HG02571 (cell line): ENCODE measurements at regions not wholly inside any gene's neighbourhood (a gene's known extent, or its start where the extent isn't known, plus 50 kb on each side); places are given as distances from the start of the nearest gene placed in this dataset.
A peak's percentile ranks its signal among the peaks of the same experiment; 100 is the strongest.
"Not testable (repeated sequence)": the region's sequence is repeated elsewhere in the genome, so short reads cannot be mapped to it uniquely, and the experiment has no call there.

Source experiments
- ATAC-seq: cut with Tn5 transposase; IDR thresholded peaks from one replicate; pipeline ENCODE4 v1.9.1; 2021; ENCODE audit warnings: mild to moderate bottlenecking, moderate library complexity; ENCODE audit not compliant: unreplicated experiment

- ATAC-seq: no peak
Measured at GRCh38 chr5:124521461-124522230, 224.8 kb downstream of the ZNF608 start.

- peak; percentile 50 for ATAC-seq
Measured at GRCh38 chr5:124519396-124519795, 227.0 kb downstream of the ZNF608 start.

DNA sequence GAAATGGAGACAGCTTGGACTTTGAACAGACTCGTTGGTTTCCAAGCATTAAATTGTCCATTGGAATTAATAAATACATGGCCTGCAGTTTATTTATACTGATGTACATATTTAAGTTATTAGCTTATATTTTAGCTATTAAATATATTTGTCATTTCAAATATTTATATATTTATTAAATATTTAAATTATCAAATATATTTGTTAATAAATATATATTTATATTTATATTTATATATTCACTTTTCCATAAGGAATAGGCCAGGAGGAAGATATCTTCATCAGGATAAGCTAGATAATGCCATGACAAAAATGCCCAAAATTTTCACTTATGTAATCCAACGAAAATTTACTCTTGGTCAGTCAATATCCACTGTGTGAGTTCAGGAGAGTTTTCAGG is 229.9 kb downstream of the ZNF608 start:
- no peak for ATAC-seq

DNA sequence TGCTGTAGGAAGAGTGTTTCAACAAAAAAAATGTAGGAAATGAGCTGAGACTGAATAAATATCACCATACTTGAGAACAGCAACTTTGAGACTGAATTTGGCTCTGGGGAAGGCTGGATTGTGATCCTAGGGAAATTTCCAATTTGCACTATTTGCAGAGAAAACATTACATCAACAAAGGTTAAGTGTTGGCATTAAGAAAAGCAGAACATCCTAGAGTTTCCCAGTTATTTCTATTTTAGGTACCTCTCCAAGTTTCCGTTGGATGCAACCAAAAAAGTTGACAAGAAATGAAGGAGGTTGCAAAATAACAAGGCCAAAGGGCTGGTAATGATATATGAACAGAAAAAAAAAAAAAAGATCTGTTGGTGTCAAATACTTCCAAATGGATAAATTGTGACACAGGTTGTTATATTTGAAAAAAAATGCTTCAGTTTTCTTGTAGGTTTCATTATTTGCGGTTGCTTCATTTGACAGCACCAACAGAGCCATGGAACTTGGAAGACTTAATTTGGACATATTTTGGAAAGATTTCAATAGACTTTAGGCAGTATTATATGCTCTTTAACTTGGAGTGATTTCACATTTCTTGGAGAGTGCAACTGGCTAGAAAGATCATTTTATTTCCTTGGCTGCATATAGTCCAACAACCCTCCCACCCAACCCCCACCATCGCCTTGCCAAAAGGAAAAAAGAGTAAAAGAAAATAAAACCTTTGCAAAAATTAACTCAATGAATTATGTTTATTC is 230.8 kb downstream of the ZNF608 start:
- no peak for ATAC-seq

DNA sequence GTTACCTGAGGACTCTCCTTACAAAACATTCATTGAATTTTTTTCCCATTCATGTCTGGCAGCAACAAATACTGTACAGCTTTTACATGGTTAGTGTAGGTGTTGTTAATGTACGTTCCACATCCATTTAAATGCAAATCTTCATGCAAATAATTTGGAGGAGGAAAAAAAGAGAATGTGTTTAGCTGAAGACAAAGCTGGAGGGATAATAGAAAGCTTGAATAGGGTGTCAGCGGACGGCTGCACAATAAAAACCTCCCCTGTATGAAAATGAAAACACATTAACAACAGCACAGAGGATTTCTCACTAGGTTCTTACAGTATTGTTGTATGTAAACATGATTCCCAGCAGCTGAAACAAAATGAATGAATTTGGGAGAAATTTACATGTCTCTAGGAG is 231.5 kb downstream of the ZNF608 start:
- ATAC-seq: no peak

DNA sequence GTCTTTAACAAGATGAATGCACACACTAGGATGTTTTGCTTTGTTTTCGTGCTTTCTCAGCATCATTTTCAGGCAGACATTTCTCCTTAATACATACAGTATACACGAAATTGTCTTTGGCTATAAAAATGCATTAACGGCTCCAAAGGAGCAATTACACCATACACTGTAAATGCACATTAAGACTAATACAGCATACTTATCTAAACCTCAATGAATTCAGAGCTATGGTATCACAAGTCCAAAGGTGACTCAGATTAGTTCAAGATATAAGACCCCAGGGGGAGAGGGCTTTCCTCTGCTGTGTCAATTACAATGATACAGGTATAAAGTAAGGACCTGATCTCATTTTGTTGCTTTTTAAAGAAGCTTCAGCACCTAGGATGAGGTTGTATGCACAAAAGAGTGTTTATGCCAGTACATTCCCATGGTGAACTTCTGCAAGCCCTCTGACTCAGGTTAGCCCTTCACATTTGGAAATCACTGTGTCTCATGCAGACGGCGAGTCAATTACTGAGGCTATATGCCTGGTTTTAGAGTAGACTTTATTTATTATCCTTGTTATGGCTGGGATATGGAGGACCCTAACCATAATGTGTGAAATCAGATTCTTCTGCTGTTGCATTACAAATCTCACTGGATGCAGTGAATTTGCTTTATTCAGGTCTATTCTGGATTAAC is 233.3 kb downstream of the ZNF608 start:
- ATAC-seq: no peak

DNA sequence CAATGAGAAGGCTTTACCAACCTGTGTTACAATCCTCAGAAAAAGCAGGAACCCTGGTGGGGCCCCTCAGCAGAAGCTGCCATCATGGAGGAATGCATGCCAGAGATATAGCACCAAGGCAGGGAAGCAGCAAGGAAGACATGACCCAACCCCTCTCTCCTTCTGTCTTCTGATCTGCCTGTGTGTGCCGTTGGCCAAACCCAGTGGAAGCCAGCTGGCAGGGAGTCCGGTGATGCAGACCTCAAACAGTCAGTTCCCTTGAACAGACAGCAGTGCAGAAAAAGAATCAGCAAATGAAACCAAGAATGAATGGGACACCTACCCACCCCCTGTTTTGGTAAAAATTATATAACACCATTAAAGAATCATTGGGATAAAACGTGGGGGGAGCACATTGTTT is 234.2 kb downstream of the ZNF608 start:
- no peak for ATAC-seq

DNA sequence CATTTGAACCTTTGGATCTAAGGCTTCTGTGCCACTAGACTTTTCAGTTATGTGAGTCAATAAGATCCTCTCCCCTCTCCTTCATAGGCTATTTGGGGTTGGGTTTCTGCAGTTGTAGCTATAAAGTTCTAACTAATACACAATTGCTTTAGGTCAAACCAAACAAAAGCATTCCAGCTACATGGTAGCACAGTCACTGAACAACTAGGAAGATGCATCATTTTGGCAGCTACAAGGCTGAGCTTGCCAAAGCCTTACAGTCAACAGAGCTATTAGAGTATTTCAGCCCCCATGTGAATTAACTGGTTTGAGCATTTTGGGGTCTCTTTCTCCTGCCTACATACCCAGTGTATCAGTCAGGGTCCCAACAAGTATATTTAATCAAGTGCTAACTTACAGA is 234.6 kb downstream of the ZNF608 start:
- ATAC-seq: no peak

DNA sequence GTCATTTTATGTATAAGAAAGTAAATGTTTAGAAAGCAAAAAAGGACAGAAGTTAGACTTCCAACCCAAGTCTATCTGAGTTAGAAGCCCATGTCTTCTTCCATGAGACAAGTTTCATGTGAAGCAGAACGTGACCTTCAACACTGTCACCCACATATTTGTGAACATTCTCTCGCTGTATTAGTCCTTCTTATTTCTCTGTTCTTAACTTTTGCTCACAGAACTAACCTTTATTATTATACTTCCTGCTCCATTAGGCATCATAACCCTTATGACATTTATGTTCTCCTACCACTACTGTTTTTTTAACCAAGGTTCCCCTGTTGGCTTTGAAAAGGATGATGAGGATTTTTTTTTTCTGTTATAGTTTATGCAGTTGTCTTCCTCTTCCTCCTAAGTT is 238.8 kb downstream of the ZNF608 start:
- no peak for ATAC-seq

GRCh38 chr5:124504081-124504916 is 242.1 kb downstream of the ZNF608 start:
- peak; percentile 96 for ATAC-seq

DNA sequence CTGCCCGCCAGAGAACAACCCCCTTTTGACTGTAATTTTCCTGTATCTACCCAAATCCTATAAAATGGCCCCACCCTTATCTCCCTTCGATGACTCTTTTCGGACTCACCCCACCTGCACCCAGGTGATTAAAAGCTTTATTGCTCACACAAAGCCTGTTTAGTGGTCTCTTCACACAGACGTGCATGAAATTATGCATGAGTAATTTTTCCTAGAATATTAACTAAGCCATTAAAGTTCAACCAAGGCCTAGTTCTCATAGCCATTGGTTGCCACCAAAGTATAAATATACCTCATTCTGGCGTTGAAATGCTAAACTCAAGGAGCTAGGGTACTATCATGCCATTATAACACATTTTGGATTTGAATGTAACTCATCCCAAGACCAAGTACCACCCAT is 243.9 kb downstream of the ZNF608 start:
- ATAC-seq: no peak

- not testable (repeated sequence) for ATAC-seq
Measured at GRCh38 chr5:124499818-124500217, 246.6 kb downstream of the ZNF608 start.

DNA sequence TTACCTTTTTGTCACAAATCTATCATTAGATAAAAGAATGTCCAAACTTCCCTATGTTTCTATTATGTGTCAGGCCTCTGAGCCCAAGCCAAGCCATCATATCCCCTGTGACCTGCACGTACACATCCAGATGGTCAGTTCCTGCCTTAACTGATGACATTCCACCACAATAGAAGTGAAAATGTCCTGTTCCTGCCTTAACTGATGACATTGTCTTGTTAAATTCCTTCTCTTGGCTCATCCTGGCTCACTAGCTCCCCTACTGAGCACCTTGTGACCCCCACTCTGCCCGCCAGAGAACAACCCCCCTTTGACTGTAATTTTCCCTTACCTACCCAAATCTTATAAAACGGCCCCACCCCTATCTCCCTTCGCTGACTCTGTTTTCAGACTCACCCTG is 249.5 kb downstream of the ZNF608 start:
- not testable (repeated sequence) for ATAC-seq

DNA sequence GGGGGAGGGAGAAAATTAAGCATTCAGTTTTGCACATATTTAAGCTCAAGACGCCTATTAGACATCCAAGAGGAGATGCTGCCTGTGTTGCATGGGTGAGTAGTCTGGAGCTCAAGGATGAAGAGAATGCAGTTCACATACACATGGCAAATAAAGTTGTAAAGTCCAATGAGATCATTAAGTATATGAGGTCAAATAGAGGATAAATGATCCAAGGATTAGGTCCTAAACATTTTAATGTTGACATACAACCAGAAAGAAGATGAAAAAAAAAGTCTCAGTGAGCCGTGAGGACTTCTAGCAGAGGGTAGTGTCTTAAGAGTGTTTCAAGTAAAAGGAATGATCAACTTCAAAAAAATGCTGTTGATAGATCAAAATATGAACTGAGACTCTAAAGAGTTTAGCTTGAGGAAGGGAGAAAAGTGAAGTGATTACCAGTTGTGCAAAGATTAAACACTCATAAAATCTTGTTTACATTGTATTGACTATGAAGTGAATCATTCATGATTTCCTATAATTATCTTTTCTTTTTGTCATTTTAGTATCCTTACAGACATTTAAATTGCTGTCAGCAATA is 251.8 kb downstream of the ZNF608 start:
- no peak for ATAC-seq

DNA sequence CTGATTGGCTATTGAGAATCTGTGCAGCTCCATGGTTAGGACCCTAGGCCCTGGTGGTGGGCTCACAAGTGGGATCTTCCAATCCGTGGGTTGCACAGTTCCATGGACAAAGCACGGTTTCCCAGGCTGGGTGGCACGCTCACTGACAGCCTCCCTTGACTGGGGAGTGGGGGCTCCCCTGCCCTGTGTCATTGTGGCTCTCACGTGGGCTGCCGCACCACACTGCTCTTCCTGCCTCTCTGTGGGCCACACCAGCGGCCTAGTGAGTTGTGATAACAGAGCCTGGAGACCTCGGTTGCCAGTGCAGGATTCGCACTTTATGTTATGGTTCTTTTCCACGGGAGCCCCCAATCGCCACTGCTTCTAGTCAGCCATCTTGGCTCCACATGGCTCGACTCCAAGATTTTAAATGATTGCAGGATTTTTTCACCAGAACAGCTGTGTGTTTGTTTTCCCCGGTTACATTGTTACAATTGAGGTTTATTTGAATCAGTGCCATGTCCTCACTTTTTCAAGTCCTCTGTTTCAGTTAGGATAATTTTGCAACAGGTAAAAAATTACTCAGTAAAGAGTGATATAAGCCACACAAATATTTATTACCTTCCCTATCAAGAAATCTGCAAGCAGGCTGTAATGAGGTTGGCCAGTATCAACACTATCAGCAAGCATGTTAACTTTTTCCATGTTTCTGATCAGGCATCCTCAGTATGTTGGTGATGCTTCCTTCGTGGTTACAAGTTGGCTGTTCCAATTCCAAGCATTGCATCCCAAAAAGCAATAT is 253.8 kb downstream of the ZNF608 start:
- ATAC-seq: no peak

- not testable (repeated sequence) for ATAC-seq
Measured at GRCh38 chr5:124490315-124490714, 256.1 kb downstream of the ZNF608 start.

DNA sequence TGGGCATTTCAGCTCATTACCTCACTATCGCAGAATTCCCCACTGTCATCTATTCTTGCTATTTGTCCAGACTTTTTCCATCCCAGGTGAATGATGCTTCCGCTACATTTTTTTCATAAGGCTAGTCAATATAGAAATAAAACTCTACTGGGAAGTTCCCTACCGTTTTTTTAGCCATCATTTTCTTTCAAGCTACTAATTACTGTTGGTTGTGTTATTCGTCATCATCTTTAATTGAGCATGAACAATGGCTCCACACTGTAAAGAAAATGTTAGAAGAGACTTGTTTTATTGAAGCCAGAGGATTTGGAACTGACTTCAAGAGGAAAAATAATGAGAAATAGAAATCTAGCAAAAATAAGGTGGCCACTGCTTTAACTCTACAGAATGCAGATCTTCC is 265.0 kb downstream of the ZNF608 start:
- no peak for ATAC-seq

GRCh38 chr5:124480964-124481363 is 265.5 kb downstream of the ZNF608 start:
- ATAC-seq: no peak

- ATAC-seq: no peak
Measured at GRCh38 chr5:124480022-124480421, 266.4 kb downstream of the ZNF608 start.

DNA sequence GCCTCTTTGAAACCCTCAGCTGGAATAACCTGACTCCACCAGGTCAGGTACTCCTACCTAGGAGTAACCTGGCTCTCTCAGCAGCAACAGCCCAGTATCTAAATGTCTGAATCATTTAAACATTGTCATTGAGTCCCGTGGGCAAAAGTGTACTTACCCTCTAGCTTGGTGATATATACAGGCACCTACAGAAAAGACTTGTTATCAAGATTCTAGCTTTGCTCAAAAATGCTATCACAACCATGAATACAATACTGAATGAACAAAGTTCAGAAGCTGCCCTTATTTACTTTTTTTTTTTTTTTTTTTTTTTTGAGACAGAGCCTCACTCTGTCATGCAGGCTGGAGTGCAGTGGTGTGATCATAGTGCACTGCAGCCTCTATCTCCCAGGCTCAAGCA is 268.2 kb downstream of the ZNF608 start:
- ATAC-seq: no peak
